ENCODE measurements at regions not wholly inside any gene's neighbourhood (a gene's known extent, or its start where the extent isn't known, plus 50 kb on each side); places are given as distances from the start of the nearest gene placed in this dataset.
"Not testable (repeated sequence)": the region's sequence is repeated elsewhere in the genome, so short reads cannot be mapped to it uniquely, and the experiment has no call there.

GRCh38 chr2:54031288-54031687 is 60.5 kb upstream of the PSME4 start:
- not testable (repeated sequence) for TF ChIP-seq CTCF (conservative IDR thresholded peaks at IDR 0.05); EZH2 (IDR thresholded peaks at IDR 0.05; ENCODE audit: low read depth)

All from PC-9 (cell line).